H1 (cell line): ENCODE measurements at regions not wholly inside any gene's neighbourhood (a gene's known extent, or its start where the extent isn't known, plus 50 kb on each side); places are given as distances from the start of the nearest gene placed in this dataset.

ENCODE experiments used
- CTCF ChIA-PET: fragments of 300-600 bp; sonication (Branson Sonifier 250); formaldehyde crosslinking; loops from one replicate; lab custom pipeline; 2021; ENCODE audit not compliant: partially characterized antibody; lab: Charles Lee
- POLR2A ChIA-PET: fragments of 300-600 bp; sonication (Branson Sonifier 250); formaldehyde crosslinking; loops from one replicate; lab custom pipeline; 2021; ENCODE audit warnings: inconsistent platforms; ENCODE audit not compliant: partially characterized antibody; lab: Charles Lee
- DNase-seq, 2 experiments: peaks; one replicate each; pipeline versions ENCODE4 v3.0.0 to v3.0.0-alpha.2; 2010 to 2022; ENCODE audit warnings: low spot score in 2 of 2, low read depth in 1 of 2, mixed read lengths in 1 of 2
- FAIRE-seq: peaks from 2 replicates; lab custom pipeline; 2011; peaks lifted over from hg19 to GRCh38; lab: Jason Lieb, UNC
- H2AFZ ChIP-seq: 2 replicates; pipeline ENCODE4 v1.8.1; 2012; ENCODE audit warnings: low read length, inconsistent platforms
- H2AK5ac ChIP-seq: 2 replicates; pipeline ENCODE4 v1.6.1; 2013; ENCODE audit warnings: low read depth, low read length
- H2BK120ac ChIP-seq: replicated peaks from 2 replicates; pipeline ENCODE3; 2013; ENCODE audit warnings: low read depth, low read length, inconsistent platforms
- H2BK12ac ChIP-seq: 2 replicates; pipeline ENCODE4 v1.6.1; 2013; ENCODE audit warnings: low read depth, low read length
- H2BK15ac ChIP-seq: 2 replicates; pipeline ENCODE4 v1.6.1; 2013; ENCODE audit warnings: low read length
- H2BK20ac ChIP-seq: 2 replicates; pipeline ENCODE4 v1.6.1; 2013; ENCODE audit warnings: low read length
- H2BK5ac ChIP-seq: 2 replicates; pipeline ENCODE4 v1.6.1; 2013; ENCODE audit warnings: low read depth, low read length
- H3K14ac ChIP-seq: 2 replicates; pipeline ENCODE4 v1.6.1; 2013; ENCODE audit warnings: inconsistent platforms; ENCODE audit not compliant: insufficient read length
- H3K18ac ChIP-seq: 2 replicates; pipeline ENCODE4 v1.6.1; 2013; ENCODE audit warnings: low read length; ENCODE audit errors: extremely low read depth
- H3K23ac ChIP-seq: 2 replicates; pipeline ENCODE4 v1.6.1; 2013; ENCODE audit warnings: inconsistent platforms; ENCODE audit not compliant: insufficient read length
- H3K23me2 ChIP-seq: 2 replicates; pipeline ENCODE4 v1.6.1; 2013; ENCODE audit warnings: low read depth, low read length
- H3K27ac ChIP-seq: 2 replicates; pipeline ENCODE4 v1.6.1; 2011; ENCODE audit warnings: low read depth, low read length, inconsistent platforms
- H3K27me3 ChIP-seq, 4 experiments: replicated peaks in 1 of 4; 1 replicate in 1 of 4; 2 replicates in 3 of 4; pipeline versions ENCODE4 v1.6.1 to v1.8.1; 2011 to 2013; ENCODE audit warnings: low read length in 3 of 4, mild to moderate bottlenecking in 3 of 4, inconsistent platforms in 2 of 4, mixed read lengths in 2 of 4, moderate library complexity in 1 of 4; ENCODE audit not compliant: control insufficient read depth in 3 of 4, insufficient read depth in 3 of 4; ENCODE audit errors: extremely low read depth in 1 of 4
- H3K36me3 ChIP-seq, 4 experiments: 2 replicates each; pipeline versions ENCODE4 v1.6.1 to v1.8.1; 2011 to 2013; ENCODE audit warnings: mild to moderate bottlenecking in 4 of 4, low read length in 3 of 4, moderate library complexity in 2 of 4, control low read depth in 1 of 4, inconsistent platforms in 1 of 4; ENCODE audit not compliant: insufficient read depth in 4 of 4, control insufficient read depth in 2 of 4
- H3K4ac ChIP-seq: replicated peaks from 2 replicates; pipeline ENCODE3; 2013; ENCODE audit warnings: low read length, low read depth, mixed read lengths, inconsistent platforms; ENCODE audit not compliant: insufficient read length
- H3K4me1 ChIP-seq, 4 experiments: replicated peaks in 1 of 4; 1 replicate in 1 of 4; 2 replicates in 3 of 4; pipeline versions ENCODE4 v1.6.1 to v1.8.1; 2011 to 2013; ENCODE audit warnings: low read length in 3 of 4, inconsistent platforms in 2 of 4, mixed read lengths in 1 of 4; ENCODE audit not compliant: insufficient read depth in 4 of 4, control insufficient read depth in 3 of 4
- H3K4me2 ChIP-seq, 2 experiments: 2 replicates each; pipeline versions ENCODE4 v1.6.1 to v1.8.1; 2011 to 2013; ENCODE audit warnings: low read depth in 2 of 2, low read length in 2 of 2, control low read depth in 1 of 2, inconsistent platforms in 1 of 2, mild to moderate bottlenecking in 1 of 2; ENCODE audit not compliant: insufficient read depth in 1 of 2
- H3K4me3 ChIP-seq, 4 experiments: fragments of 200-600, 300-600 bp in 1 of 4; sonication (generic), shearing (Covaris generic), sonication (Bioruptor Twin) in 1 of 4; 2 replicates each; pipeline versions ENCODE4 v1.5.1 to v1.8.1; 2011 to 2016; ENCODE audit warnings: low read length in 4 of 4, low read depth in 3 of 4, control low read depth in 2 of 4, inconsistent platforms in 2 of 4, mild to moderate bottlenecking in 2 of 4, mixed read lengths in 1 of 4, moderate library complexity in 1 of 4; ENCODE audit not compliant: insufficient read depth in 2 of 4; ENCODE audit errors: extremely low read depth in 1 of 4
- H3K56ac ChIP-seq: replicated peaks from 2 replicates; pipeline ENCODE3; 2013; ENCODE audit warnings: low read depth, mild to moderate bottlenecking, mixed read lengths, low read length, inconsistent platforms; ENCODE audit not compliant: insufficient read length
- H3K79me1 ChIP-seq: 2 replicates; pipeline ENCODE4 v1.6.1; 2013; ENCODE audit warnings: low read depth, low read length, control low read depth
- H3K79me2 ChIP-seq, 2 experiments: 2 replicates each; pipeline versions ENCODE4 v1.6.1 to v1.8.1; 2012 to 2013; ENCODE audit warnings: low read length in 2 of 2, mild to moderate bottlenecking in 2 of 2, inconsistent platforms in 1 of 2; ENCODE audit not compliant: insufficient read depth in 2 of 2, control insufficient read depth in 1 of 2
- H3K9ac ChIP-seq, 4 experiments: replicated peaks in 1 of 4; 1 replicate in 1 of 4; 2 replicates in 3 of 4; pipeline versions ENCODE4 v1.6.1 to v1.8.1; 2011 to 2013; ENCODE audit warnings: low read depth in 3 of 4, low read length in 3 of 4, control low read depth in 2 of 4, mild to moderate bottlenecking in 2 of 4, moderate library complexity in 2 of 4, inconsistent platforms in 1 of 4; ENCODE audit errors: extremely low read depth in 1 of 4
- H3K9me3 ChIP-seq, 2 experiments: 2 replicates each; pipeline versions ENCODE4 v1.6.1 to v1.8.1; 2012 to 2013; ENCODE audit warnings: mild to moderate bottlenecking in 2 of 2, moderate library complexity in 2 of 2, control low read depth in 1 of 2, inconsistent platforms in 1 of 2, low read depth in 1 of 2, low read length in 1 of 2, mixed read lengths in 1 of 2; ENCODE audit not compliant: insufficient read depth in 2 of 2
- H4K20me1 ChIP-seq, 2 experiments: replicated peaks in 1 of 2; 2 replicates each; pipeline versions ENCODE3 to v1.8.1; 2011 to 2013; ENCODE audit warnings: inconsistent platforms in 2 of 2, low read length in 2 of 2, mild to moderate bottlenecking in 1 of 2; ENCODE audit not compliant: insufficient read depth in 2 of 2, control insufficient read depth in 1 of 2
- H4K5ac ChIP-seq: 2 replicates; pipeline ENCODE4 v1.6.1; 2013; ENCODE audit warnings: low read length, low read depth, mixed read lengths, inconsistent platforms; ENCODE audit not compliant: insufficient read length
- H4K8ac ChIP-seq: 2 replicates; pipeline ENCODE4 v1.8.0; 2013; ENCODE audit warnings: mild to moderate bottlenecking, moderate library complexity, low read length, inconsistent platforms; ENCODE audit not compliant: insufficient read depth; ENCODE audit errors: extremely low read depth
- H4K91ac ChIP-seq: replicated peaks from 2 replicates; pipeline ENCODE3; 2013; ENCODE audit warnings: low read length, mixed read lengths, inconsistent platforms; ENCODE audit not compliant: insufficient read length
- CHD2 ChIP-seq: IDR thresholded peaks from 2 replicates; pipeline ENCODE4 v1.6.1; 2012; ENCODE audit warnings: low read length, improper control_type of control experiment
- WGBS, 2 experiments: shearing (Covaris generic) in 1 of 2; methylation state at CpG; one replicate each; pipeline versions ENCODE4 v1.1.6 to v1.1.7; 2013 to 2015; ENCODE audit warnings: low lambda C conversion rate in 2 of 2, mixed read lengths in 2 of 2, inconsistent platforms in 1 of 2, low coverage in 1 of 2, missing lambda C conversion rate in 1 of 2; ENCODE audit not compliant: insufficient replicate concordance in 2 of 2, insufficient coverage in 1 of 2, insufficient read length in 1 of 2; ENCODE audit errors: extremely low coverage in 1 of 2, missing lambda C conversion rate in 1 of 2; 5-methylcytosine and 5-hydroxymethylcytosine counted together
- TF ChIP-seq, protein P1 (sequence below): IDR thresholded peaks from 2 replicates; pipeline ENCODE4 v1.6.1; 2011; ENCODE audit warnings: low read length, improper control_type of control experiment

DNA sequence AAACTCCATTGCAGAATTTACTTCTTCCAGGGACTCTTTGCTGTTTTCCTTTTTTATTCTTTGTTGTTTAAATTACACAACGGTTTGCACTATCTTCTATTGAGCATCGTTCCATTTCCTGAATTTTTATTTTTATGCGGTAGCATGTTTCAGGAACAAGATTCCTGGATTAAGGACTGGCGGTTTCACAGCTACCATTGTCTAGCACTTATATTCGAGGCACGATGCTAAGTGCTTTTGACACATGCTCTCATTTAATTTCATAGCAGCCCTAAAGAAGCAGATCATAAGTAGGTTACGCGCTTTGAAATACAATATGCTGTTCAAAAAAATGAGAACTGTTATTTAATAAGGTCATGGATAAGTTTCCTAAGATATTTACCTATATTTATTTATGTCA is 354.4 kb downstream of the ARL6IP6 start:
- CTCF ChIA-PET = interaction anchor here (0.9 kb wide), 1 partner anchor 34 kb away, joined by 3 read pairs; no protein-coding TSS in a partner anchor
- H3K56ac ChIP-seq = no peak overlapping the region
- TF ChIP-seq CHD2 = no peak
- TF ChIP-seq, protein P1, sequence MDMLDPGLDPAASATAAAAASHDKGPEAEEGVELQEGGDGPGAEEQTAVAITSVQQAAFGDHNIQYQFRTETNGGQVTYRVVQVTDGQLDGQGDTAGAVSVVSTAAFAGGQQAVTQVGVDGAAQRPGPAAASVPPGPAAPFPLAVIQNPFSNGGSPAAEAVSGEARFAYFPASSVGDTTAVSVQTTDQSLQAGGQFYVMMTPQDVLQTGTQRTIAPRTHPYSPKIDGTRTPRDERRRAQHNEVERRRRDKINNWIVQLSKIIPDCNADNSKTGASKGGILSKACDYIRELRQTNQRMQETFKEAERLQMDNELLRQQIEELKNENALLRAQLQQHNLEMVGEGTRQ = no peak
- no peaks in the 10 kb centered on the region for H3K36me3 ChIP-seq
- FAIRE-seq (no peak), DNase-seq (no peak)
- H3K9me3 ChIP-seq = no peaks in the 10 kb centered on the region
- H4K91ac ChIP-seq = no peak overlapping the region
- no peak overlapping the region for H2AK5ac ChIP-seq
- no peak overlapping the region for H2BK5ac ChIP-seq
- H2BK120ac ChIP-seq = no peak overlapping the region
- no peaks in the 10 kb centered on the region for H3K79me1 ChIP-seq
- no peaks in the 10 kb centered on the region for H4K20me1 ChIP-seq
- H3K4me3 ChIP-seq = no peak overlapping the region
- no peak overlapping the region for H3K27ac ChIP-seq
- no peaks in the 10 kb centered on the region for H3K4me1 ChIP-seq
- no peak overlapping the region for H2BK15ac ChIP-seq
- POLR2A ChIA-PET = no interaction called here
- H3K27me3 ChIP-seq = no peaks in the 10 kb centered on the region
- no peak overlapping the region for H3K4ac ChIP-seq
- no peaks in the 10 kb centered on the region for H3K23me2 ChIP-seq
- H3K4me2 ChIP-seq = no peak overlapping the region
- no peak overlapping the region for H4K5ac ChIP-seq
- 96% methylated on average over 8 of the region's 8 CpGs; no CpG with 5 or more reads in 1 of the 2 experiments for WGBS, 2 experiments
- no peak overlapping the region for H4K8ac ChIP-seq
- H3K14ac ChIP-seq = no peak overlapping the region
- H2BK20ac ChIP-seq = no peak overlapping the region
- no peak overlapping the region for H3K23ac ChIP-seq
- no peak overlapping the region for H2AFZ ChIP-seq
- no peak overlapping the region for H2BK12ac ChIP-seq
- H3K9ac ChIP-seq = no peak overlapping the region
- H3K18ac ChIP-seq = no peak overlapping the region
- no peaks in the 10 kb centered on the region for H3K79me2 ChIP-seq
